ENCODE measurements at regions not wholly inside any gene's neighbourhood (a gene's known extent, or its start where the extent isn't known, plus 50 kb on each side); places are given as distances from the start of the nearest gene placed in this dataset.
"Not testable (repeated sequence)": the region's sequence is repeated elsewhere in the genome, so short reads cannot be mapped to it uniquely, and the experiment has no call there.

- H3K4me1 ChIP-seq (ENCODE audit: control insufficient read depth in 2 of 2, insufficient read depth in 1 of 2, low read depth in 1 of 2, low read length in 2 of 2); H2AFZ ChIP-seq (ENCODE audit: low read length); H2BK5ac ChIP-seq (ENCODE audit: low read length); H4K91ac ChIP-seq (ENCODE audit: low read depth, low read length, poor library complexity); H2BK12ac ChIP-seq (ENCODE audit: low read length); H2BK15ac ChIP-seq (ENCODE audit: low read length); H3K27ac ChIP-seq (replicated peaks; ENCODE audit: low read length); H3K4me2 ChIP-seq (ENCODE audit: insufficient read depth, low read length, poor library complexity, severe bottlenecking); H3K9me3 ChIP-seq (replicated peaks in 1 of 2; ENCODE audit: control insufficient read depth in 2 of 2, insufficient read depth in 1 of 2, low read depth in 1 of 2, low read length in 2 of 2); H3K14ac ChIP-seq (ENCODE audit: low read length); H2AK5ac ChIP-seq (ENCODE audit: low read depth, low read length); H3K23ac ChIP-seq (ENCODE audit: low read depth, low read length, poor library complexity); DNase-seq (ENCODE audit: low spot score); H3K18ac ChIP-seq (ENCODE audit: low read length); H2BK120ac ChIP-seq (ENCODE audit: low read depth, low read length); H3K4me3 ChIP-seq (ENCODE audit: low read length in 2 of 2); H3K4ac ChIP-seq (ENCODE audit: low read length); H4K8ac ChIP-seq (ENCODE audit: low read depth, low read length); H3K9ac ChIP-seq (ENCODE audit: low read depth, low read length, poor library complexity); H3K27me3 ChIP-seq (ENCODE audit: control insufficient read depth in 3 of 3, insufficient read depth in 3 of 3, low read depth in 1 of 3, low read length in 3 of 3); H3K79me1 ChIP-seq (ENCODE audit: low read depth, low read length); H3K36me3 ChIP-seq (replicated peaks in 1 of 2; ENCODE audit: control insufficient read depth in 2 of 2, insufficient read depth in 2 of 2, low read length in 2 of 2): not testable (repeated sequence)
- WGBS, 2 donors (ENCODE audit: extremely low coverage in 2 of 2, insufficient read length in 2 of 2, insufficient replicate concordance in 1 of 2): no CpG with 5 or more reads among the region's 10 CpGs
Measured at GRCh38 chr9:80985595-80985994, 703.8 kb downstream of the TLE1 start.

- no peak overlapping the region for H3K23ac ChIP-seq (ENCODE audit: low read depth, low read length, poor library complexity)
- WGBS, 2 donors (ENCODE audit: extremely low coverage in 2 of 2, insufficient read length in 2 of 2, insufficient replicate concordance in 1 of 2): no CpG with 5 or more reads among the region's 3 CpGs
Measured at GRCh38 chr9:80976403-80976802, 712.9 kb downstream of the TLE1 start.

GRCh38 chr9:80970377-80970776, 719.0 kb downstream of the TLE1 start:
- no CpG with 5 or more reads among the region's 2 CpGs for WGBS, 2 donors (ENCODE audit: extremely low coverage in 2 of 2, insufficient read length in 2 of 2, insufficient replicate concordance in 1 of 2)

More at GRCh38 chr9:80976403-80976802, 712.9 kb downstream of the TLE1 start:
- Histone ChIP-seq H3K9ac (ENCODE audit: low read depth, low read length, poor library complexity) (no peak overlapping the region), H3K36me3 (replicated peaks in 1 of 2; ENCODE audit: control insufficient read depth in 2 of 2, insufficient read depth in 2 of 2, low read length in 2 of 2) (no peaks in the 10 kb centered on the region), H2BK120ac (ENCODE audit: low read depth, low read length) (no peak overlapping the region), H3K18ac (ENCODE audit: low read length) (no peak overlapping the region), H4K8ac (ENCODE audit: low read depth, low read length) (no peak overlapping the region), H3K27me3 (ENCODE audit: control insufficient read depth in 3 of 3, insufficient read depth in 3 of 3, low read depth in 1 of 3, low read length in 3 of 3) (no peaks in the 10 kb centered on the region), H3K4ac (ENCODE audit: low read length) (no peak overlapping the region), H2AFZ (ENCODE audit: low read length) (no peak overlapping the region), H3K14ac (ENCODE audit: low read length) (no peak overlapping the region), H3K79me1 (ENCODE audit: low read depth, low read length) (no peaks in the 10 kb centered on the region), H2BK15ac (ENCODE audit: low read length) (no peak overlapping the region), H2BK12ac (ENCODE audit: low read length) (no peak overlapping the region), H2AK5ac (ENCODE audit: low read depth, low read length) (no peak overlapping the region), H3K9me3 (replicated peaks in 1 of 2; ENCODE audit: control insufficient read depth in 2 of 2, insufficient read depth in 1 of 2, low read depth in 1 of 2, low read length in 2 of 2) (peaks cover 0 to 5% of the 10 kb centered on the region in 2 donors), H3K4me2 (ENCODE audit: insufficient read depth, low read length, poor library complexity, severe bottlenecking) (no peak overlapping the region), H3K4me1 (ENCODE audit: control insufficient read depth in 2 of 2, insufficient read depth in 1 of 2, low read depth in 1 of 2, low read length in 2 of 2) (no peaks in the 10 kb centered on the region), H3K27ac (replicated peaks; ENCODE audit: low read length) (no peak overlapping the region), H2BK5ac (ENCODE audit: low read length) (no peak overlapping the region), H3K4me3 (ENCODE audit: low read length in 2 of 2) (no peak overlapping the region), H4K91ac (ENCODE audit: low read depth, low read length, poor library complexity) (no peak overlapping the region)
- DNase-seq (ENCODE audit: low spot score): no peak

DNA sequence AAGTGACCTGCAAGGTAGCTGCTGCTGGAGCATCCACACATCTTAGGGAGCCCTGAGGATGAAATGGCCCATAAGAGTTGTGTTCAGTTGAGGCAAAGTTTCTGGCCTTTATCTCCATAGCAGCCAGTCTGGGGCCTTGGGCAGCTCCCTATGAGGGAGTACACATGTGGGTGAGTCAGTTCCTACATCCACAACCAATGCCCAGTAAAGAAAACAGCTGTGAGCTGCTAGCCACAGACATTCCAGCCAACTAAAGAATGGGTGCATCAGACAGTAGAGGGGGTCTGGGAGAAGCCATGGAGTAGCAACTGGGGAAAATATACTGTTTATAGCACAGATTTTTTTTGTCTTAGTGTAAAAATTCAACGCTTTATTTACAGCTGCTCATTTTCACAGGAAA, 720.7 kb downstream of the TLE1 start:
- H3K9me3 ChIP-seq (replicated peaks in 1 of 2; ENCODE audit: control insufficient read depth in 2 of 2, insufficient read depth in 1 of 2, low read depth in 1 of 2, low read length in 2 of 2): peaks cover 0 to 2% of the 10 kb centered on the region in 2 donors
- no peaks in the 10 kb centered on the region for H3K27me3 ChIP-seq (ENCODE audit: control insufficient read depth in 3 of 3, insufficient read depth in 3 of 3, low read depth in 1 of 3, low read length in 3 of 3)
- no peak overlapping the region for H4K8ac ChIP-seq (ENCODE audit: low read depth, low read length)
- H3K36me3 ChIP-seq (replicated peaks in 1 of 2; ENCODE audit: control insufficient read depth in 2 of 2, insufficient read depth in 2 of 2, low read length in 2 of 2): no peaks in the 10 kb centered on the region
- DNase-seq (ENCODE audit: low spot score): no peak
- H2BK15ac ChIP-seq (ENCODE audit: low read length): no peak overlapping the region
- H3K4me3 ChIP-seq (ENCODE audit: low read length in 2 of 2): no peak overlapping the region
- no peak overlapping the region for H3K9ac ChIP-seq (ENCODE audit: low read depth, low read length, poor library complexity)
- no peak overlapping the region for H2AFZ ChIP-seq (ENCODE audit: low read length)
- no CpG with 5 or more reads among the region's 1 CpG for WGBS, 2 donors (ENCODE audit: extremely low coverage in 2 of 2, insufficient read length in 2 of 2, insufficient replicate concordance in 1 of 2)
- no peak overlapping the region for H2BK12ac ChIP-seq (ENCODE audit: low read length)
- H3K4me1 ChIP-seq (ENCODE audit: control insufficient read depth in 2 of 2, insufficient read depth in 1 of 2, low read depth in 1 of 2, low read length in 2 of 2): peaks cover 0 to 2% of the 10 kb centered on the region in 2 donors
- H4K91ac ChIP-seq (ENCODE audit: low read depth, low read length, poor library complexity): no peak overlapping the region
- no peak overlapping the region for H2BK5ac ChIP-seq (ENCODE audit: low read length)
- no peak overlapping the region for H3K18ac ChIP-seq (ENCODE audit: low read length)
- H3K4me2 ChIP-seq (ENCODE audit: insufficient read depth, low read length, poor library complexity, severe bottlenecking): no peak overlapping the region
- no peak overlapping the region for H3K14ac ChIP-seq (ENCODE audit: low read length)
- H2BK120ac ChIP-seq (ENCODE audit: low read depth, low read length): no peak overlapping the region
- H3K23ac ChIP-seq (ENCODE audit: low read depth, low read length, poor library complexity): no peak overlapping the region
- H3K79me1 ChIP-seq (ENCODE audit: low read depth, low read length): no peaks in the 10 kb centered on the region
- no peak overlapping the region for H3K4ac ChIP-seq (ENCODE audit: low read length)
- no peak overlapping the region for H2AK5ac ChIP-seq (ENCODE audit: low read depth, low read length)
- no peak overlapping the region for H3K27ac ChIP-seq (replicated peaks; ENCODE audit: low read length)

More at GRCh38 chr9:80970377-80970776, 719.0 kb downstream of the TLE1 start:
- H2BK5ac ChIP-seq (ENCODE audit: low read length); H3K9me3 ChIP-seq (replicated peaks in 1 of 2; ENCODE audit: control insufficient read depth in 2 of 2, insufficient read depth in 1 of 2, low read depth in 1 of 2, low read length in 2 of 2); H3K9ac ChIP-seq (ENCODE audit: low read depth, low read length, poor library complexity); H3K18ac ChIP-seq (ENCODE audit: low read length); H3K4me1 ChIP-seq (ENCODE audit: control insufficient read depth in 2 of 2, insufficient read depth in 1 of 2, low read depth in 1 of 2, low read length in 2 of 2); H3K79me1 ChIP-seq (ENCODE audit: low read depth, low read length); H3K4me3 ChIP-seq (ENCODE audit: low read length in 2 of 2); DNase-seq (ENCODE audit: low spot score); H2BK120ac ChIP-seq (ENCODE audit: low read depth, low read length); H2AK5ac ChIP-seq (ENCODE audit: low read depth, low read length); H2BK12ac ChIP-seq (ENCODE audit: low read length); H4K8ac ChIP-seq (ENCODE audit: low read depth, low read length); H3K27ac ChIP-seq (replicated peaks; ENCODE audit: low read length); H3K23ac ChIP-seq (ENCODE audit: low read depth, low read length, poor library complexity); H3K4ac ChIP-seq (ENCODE audit: low read length); H3K27me3 ChIP-seq (ENCODE audit: control insufficient read depth in 3 of 3, insufficient read depth in 3 of 3, low read depth in 1 of 3, low read length in 3 of 3); H3K4me2 ChIP-seq (ENCODE audit: insufficient read depth, low read length, poor library complexity, severe bottlenecking); H2AFZ ChIP-seq (ENCODE audit: low read length); H3K36me3 ChIP-seq (replicated peaks in 1 of 2; ENCODE audit: control insufficient read depth in 2 of 2, insufficient read depth in 2 of 2, low read length in 2 of 2); H3K14ac ChIP-seq (ENCODE audit: low read length); H4K91ac ChIP-seq (ENCODE audit: low read depth, low read length, poor library complexity); H2BK15ac ChIP-seq (ENCODE audit: low read length): not testable (repeated sequence)
